Activated CD4-positive, alpha-beta T cell treated with anti-CD3 and anti-CD28 coated beads for 36 hours (primary cell): ENCODE measurements at regions not wholly inside any gene's neighbourhood (a gene's known extent, or its start where the extent isn't known, plus 50 kb on each side); places are given as distances from the start of the nearest gene placed in this dataset.

Experiments
- ATAC-seq: fragments of 200-7000 bp; cut with Tn5 transposase; one replicate; pipeline ENCODE4 v1.10.0; 2021; ENCODE audit warnings: mild to moderate bottlenecking, moderate library complexity
- CTCF ChIA-PET: fragments of 350-600 bp; sonication (Branson Sonifier 250); formaldehyde crosslinking; loops from one replicate; lab custom pipeline; 2021; ENCODE audit warnings: antibody characterized with exemption; lab: Charles Lee
- POLR2A ChIA-PET: fragments of 350-600 bp; sonication (Branson Sonifier 250); formaldehyde crosslinking; loops from one replicate; lab custom pipeline; 2021; ENCODE audit warnings: antibody characterized with exemption, inconsistent platforms; lab: Charles Lee
- DNase-seq: peaks from one replicate; pipeline ENCODE4 v3.0.0-alpha.2; 2020
- H3K27ac Mint-ChIP-seq: one replicate; pipeline ENCODE4 v1.8.0; 2021; ENCODE audit warnings: mixed read lengths
- H3K27me3 Mint-ChIP-seq: one replicate; pipeline ENCODE4 v1.8.0; 2021; ENCODE audit warnings: mixed read lengths
- H3K36me3 Mint-ChIP-seq: one replicate; pipeline ENCODE4 v1.8.0; 2021; ENCODE audit warnings: low read depth, mixed read lengths
- H3K4me1 Mint-ChIP-seq: one replicate; pipeline ENCODE4 v1.8.0; 2021; ENCODE audit warnings: mixed read lengths
- H3K4me3 Mint-ChIP-seq: one replicate; pipeline ENCODE4 v1.8.0; 2021; ENCODE audit warnings: mild to moderate bottlenecking, moderate library complexity, mixed read lengths
- H3K9me3 Mint-ChIP-seq: one replicate; pipeline ENCODE4 v1.8.0; 2021; ENCODE audit warnings: low read depth, mixed read lengths
- intact Hi-C, 2 experiments: fragments of 100-400 bp; cut with DNase I in 1 of 2; cut with micrococcal nuclease in 1 of 2; formaldehyde crosslinking; loops; one replicate each; pipeline versions ENCODE4 v1.14.2 to v1.15.1; 2022 to 2024; cut with DNase I, micrococcal nuclease

DNA sequence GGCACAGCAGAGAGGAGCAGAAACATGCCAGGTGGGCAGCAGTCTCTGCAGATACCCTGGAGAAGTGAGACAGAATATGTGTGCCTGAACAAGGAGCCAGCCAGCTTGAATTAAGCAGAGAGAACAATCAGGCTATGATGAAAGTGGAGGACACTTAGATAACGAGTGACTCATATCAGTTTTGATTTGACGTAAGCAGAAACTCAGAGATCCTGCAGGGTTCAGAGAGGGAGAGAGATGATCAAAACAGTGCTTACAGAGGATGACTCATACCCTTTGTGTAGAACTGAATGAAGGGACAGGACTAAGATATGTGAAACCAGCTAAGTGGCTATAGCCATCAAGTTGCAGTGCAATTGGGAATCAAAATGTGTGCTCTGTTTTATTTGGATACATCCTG is 300.7 kb downstream of the TENT5A start:
- Mint-ChIP-seq H3K27me3 (no peaks in the 10 kb centered on the region), H3K9me3 (no peaks in the 10 kb centered on the region), H3K4me3 (no peak overlapping the region), H3K4me1 (no peaks in the 10 kb centered on the region), H3K36me3 (no peaks in the 10 kb centered on the region), H3K27ac (no peak overlapping the region)
- POLR2A ChIA-PET: no interaction called here
- intact Hi-C loops: loop anchor here in 1 of 2 experiments (5.0 kb wide), 1 partner anchor 301 kb away; the partner anchor contains the start of gene TENT5A
- peak; percentile 5 for DNase-seq
- CTCF ChIA-PET: no interaction called here
- ATAC-seq: peak; percentile 100

DNA sequence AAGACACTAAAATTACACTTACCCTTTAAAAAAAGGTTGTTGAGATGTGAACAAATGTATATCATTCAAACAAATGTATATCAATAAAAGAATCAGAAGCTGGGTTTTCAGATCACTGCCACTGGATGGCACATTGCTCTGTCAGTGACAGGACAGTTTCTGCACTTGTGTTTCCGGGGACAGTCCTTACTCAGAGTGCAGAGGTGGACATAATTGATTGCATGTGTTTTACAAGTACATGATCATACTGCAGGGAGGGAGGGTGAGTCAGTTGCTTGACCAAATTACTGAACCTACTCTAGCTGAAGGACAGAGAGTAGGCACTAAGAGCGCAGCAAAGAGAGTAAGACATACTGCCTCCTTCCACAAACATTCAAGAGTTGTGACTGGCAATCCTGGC is 302.3 kb downstream of the TENT5A start:
- H3K4me1 Mint-ChIP-seq: no peaks in the 10 kb centered on the region
- H3K4me3 Mint-ChIP-seq: no peak overlapping the region
- ATAC-seq: no peak
- H3K27me3 Mint-ChIP-seq: no peaks in the 10 kb centered on the region
- ChIA-PET POLR2A (no interaction called here), CTCF (no interaction called here)
- H3K36me3 Mint-ChIP-seq: no peaks in the 10 kb centered on the region
- no peak for DNase-seq
- H3K9me3 Mint-ChIP-seq: no peaks in the 10 kb centered on the region
- intact Hi-C loops: loop anchor here in 1 of 2 experiments (5.0 kb wide), 1 partner anchor 302 kb away; the partner anchor contains the start of gene TENT5A
- no peak overlapping the region for H3K27ac Mint-ChIP-seq

DNA sequence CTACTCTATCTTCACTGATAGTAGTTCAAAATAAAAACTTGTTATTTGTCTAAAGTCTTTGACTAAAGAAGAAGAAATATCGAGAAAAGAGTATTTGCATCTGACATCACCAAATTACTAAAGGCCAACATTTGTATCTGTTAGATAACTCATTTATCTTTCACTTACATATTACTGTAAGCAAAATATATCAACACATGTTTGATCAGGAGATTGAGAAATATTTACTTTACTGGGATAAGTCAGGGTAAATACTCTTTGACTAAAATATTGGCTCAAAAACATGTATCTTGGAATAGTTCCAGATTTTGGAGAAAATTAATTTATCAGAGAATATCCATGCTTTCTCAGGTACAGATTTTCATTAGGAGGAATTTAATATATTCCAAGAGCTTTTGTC is 306.0 kb downstream of the TENT5A start:
- Mint-ChIP-seq H3K27me3 (no peaks in the 10 kb centered on the region), H3K4me3 (no peak overlapping the region), H3K4me1 (no peaks in the 10 kb centered on the region), H3K36me3 (no peaks in the 10 kb centered on the region), H3K27ac (no peak overlapping the region), H3K9me3 (no peaks in the 10 kb centered on the region)
- intact Hi-C loops: no loop called here
- POLR2A ChIA-PET: no interaction called here
- ATAC-seq: no peak
- CTCF ChIA-PET: no interaction called here
- no peak for DNase-seq

DNA sequence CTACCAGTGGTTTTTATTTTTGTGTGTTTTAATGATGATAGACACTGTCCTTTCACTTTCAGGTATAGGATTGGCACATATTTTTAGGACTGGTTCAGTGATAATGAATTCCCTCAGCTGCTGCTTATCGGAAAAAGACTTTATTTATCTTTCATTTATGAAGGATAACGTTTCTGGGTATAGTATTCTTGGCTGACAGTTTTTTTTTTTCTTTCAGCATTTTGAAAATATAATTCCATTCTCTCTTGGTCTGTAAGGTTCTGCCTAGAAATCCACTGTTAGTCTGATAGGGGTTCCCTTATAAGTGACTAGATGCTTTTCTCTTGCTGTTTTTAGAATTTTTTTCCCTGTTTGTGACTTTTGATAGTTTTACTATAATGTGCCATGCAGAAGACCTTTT is 313.1 kb downstream of the TENT5A start:
- no peaks in the 10 kb centered on the region for H3K4me1 Mint-ChIP-seq
- H3K36me3 Mint-ChIP-seq: no peaks in the 10 kb centered on the region
- intact Hi-C loops: no loop called here
- POLR2A ChIA-PET: no interaction called here
- H3K27me3 Mint-ChIP-seq: no peaks in the 10 kb centered on the region
- peaks cover 22% of the 10 kb centered on the region for H3K9me3 Mint-ChIP-seq
- CTCF ChIA-PET: no interaction called here
- no peak overlapping the region for H3K27ac Mint-ChIP-seq
- no peak overlapping the region for H3K4me3 Mint-ChIP-seq
- no peak for ATAC-seq
- DNase-seq: no peak

DNA sequence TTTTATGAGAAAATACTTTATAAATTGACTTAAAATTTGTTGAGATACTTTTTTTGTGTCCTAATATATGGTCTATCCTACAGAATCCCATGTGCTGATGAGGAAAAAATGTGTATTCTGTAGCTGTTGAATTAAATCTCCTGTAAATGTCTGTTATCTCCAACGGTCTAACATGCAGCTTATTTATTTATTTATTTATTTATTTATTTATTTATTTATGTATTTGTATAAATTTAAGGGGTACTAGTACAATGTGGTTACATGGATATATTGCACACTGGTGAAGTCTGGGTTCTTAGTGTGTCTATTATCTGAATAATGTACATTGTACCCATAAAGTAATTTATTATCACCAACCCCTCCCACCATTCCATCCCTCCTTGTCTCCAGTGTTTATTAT is 315.5 kb downstream of the TENT5A start:
- H3K27me3 Mint-ChIP-seq: no peaks in the 10 kb centered on the region
- CTCF ChIA-PET: no interaction called here
- H3K9me3 Mint-ChIP-seq: peaks cover 22% of the 10 kb centered on the region
- DNase-seq: no peak
- H3K27ac Mint-ChIP-seq: no peak overlapping the region
- no peak for ATAC-seq
- intact Hi-C loops: no loop called here
- H3K4me3 Mint-ChIP-seq: no peak overlapping the region
- H3K36me3 Mint-ChIP-seq: no peaks in the 10 kb centered on the region
- POLR2A ChIA-PET: no interaction called here
- no peaks in the 10 kb centered on the region for H3K4me1 Mint-ChIP-seq

DNA sequence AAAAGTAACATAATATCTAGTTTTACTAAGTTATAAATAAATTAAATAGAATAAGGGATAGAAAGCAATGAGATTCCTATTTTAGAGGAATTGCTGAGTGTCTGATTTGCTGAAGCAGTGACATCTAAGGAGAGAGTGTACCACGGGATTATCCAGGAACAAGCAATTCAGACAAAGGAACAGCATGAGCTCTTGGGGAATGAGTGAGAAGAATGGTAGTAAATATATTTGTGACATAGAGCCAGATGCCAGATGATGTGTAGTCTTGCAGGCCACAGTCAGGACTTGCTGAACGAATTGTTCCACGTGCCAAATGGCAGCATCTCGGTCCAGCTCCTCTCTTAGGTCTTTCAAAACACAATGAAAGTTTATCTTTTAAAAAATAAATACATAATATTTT is 339.2 kb downstream of the TENT5A start:
- Mint-ChIP-seq H3K4me1 (no peaks in the 10 kb centered on the region), H3K36me3 (no peaks in the 10 kb centered on the region), H3K4me3 (no peak overlapping the region), H3K27me3 (no peaks in the 10 kb centered on the region), H3K9me3 (no peaks in the 10 kb centered on the region), H3K27ac (no peak overlapping the region)
- CTCF ChIA-PET: no interaction called here
- DNase-seq (no peak), ATAC-seq (no peak)
- POLR2A ChIA-PET: no interaction called here
- intact Hi-C loops: no loop called here

DNA sequence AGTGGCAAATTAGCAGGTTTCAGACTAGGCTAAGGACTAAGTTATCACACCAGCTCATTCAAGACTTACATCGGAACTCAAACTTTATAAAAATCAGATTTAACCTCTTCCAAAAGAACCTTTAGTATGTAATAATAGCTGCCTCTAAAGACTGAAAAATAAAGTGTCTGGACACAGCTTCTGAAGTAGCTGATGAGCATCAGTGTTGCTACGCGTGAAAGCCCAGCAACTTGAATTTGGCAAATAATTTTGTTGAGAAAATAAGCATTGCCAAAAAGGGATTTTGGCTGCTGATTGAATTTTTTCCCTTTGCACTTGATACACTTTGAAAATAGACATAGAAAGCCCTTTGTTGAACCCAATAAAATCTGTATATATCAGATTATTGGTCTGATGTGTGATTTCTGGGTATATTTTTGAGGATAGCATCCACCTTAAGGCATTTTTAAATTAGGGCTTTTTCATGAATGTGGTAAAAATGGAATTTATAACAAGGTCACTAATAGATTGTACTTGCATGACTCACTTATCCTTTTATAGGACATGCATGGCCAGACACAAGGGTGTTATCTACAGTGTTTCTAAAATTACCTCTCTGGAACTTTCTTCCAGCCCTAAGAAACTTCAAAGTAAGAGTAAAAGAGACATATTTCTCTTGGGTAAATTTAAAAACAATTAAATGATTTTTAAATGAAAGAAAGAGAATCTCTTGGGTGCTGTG is 350.4 kb downstream of the TENT5A start:
- Mint-ChIP-seq H3K4me3 (no peak overlapping the region), H3K4me1 (no peaks in the 10 kb centered on the region), H3K27ac (no peak overlapping the region), H3K27me3 (no peaks in the 10 kb centered on the region), H3K36me3 (no peaks in the 10 kb centered on the region), H3K9me3 (no peaks in the 10 kb centered on the region)
- intact Hi-C loops: no loop called here
- ATAC-seq (no peak), DNase-seq (no peak)
- POLR2A ChIA-PET: no interaction called here
- CTCF ChIA-PET: no interaction called here

DNA sequence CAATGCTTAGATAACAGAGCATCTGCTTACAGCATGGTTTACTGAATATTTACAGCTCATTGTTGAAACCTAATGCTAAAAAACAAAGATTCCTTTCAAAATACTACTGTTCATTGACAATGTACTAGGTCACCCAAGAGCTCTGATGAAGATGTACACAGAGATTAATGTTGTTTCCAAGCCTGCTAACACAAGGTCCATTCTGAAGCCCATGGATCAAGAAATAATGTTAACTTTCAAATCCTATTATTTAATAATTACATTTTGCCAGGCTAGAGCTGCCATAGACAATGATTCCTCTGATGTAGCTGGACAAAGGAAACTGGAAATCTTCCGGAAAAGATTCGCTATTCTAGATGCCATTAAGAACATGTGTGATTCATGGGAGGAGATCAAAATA is 355.6 kb downstream of the TENT5A start:
- Mint-ChIP-seq H3K27me3 (no peaks in the 10 kb centered on the region), H3K9me3 (peaks cover 6% of the 10 kb centered on the region), H3K4me3 (no peak overlapping the region), H3K36me3 (no peaks in the 10 kb centered on the region), H3K27ac (no peak overlapping the region), H3K4me1 (no peaks in the 10 kb centered on the region)
- ChIA-PET POLR2A (no interaction called here), CTCF (no interaction called here)
- ATAC-seq (no peak), DNase-seq (no peak)
- intact Hi-C loops: no loop called here

DNA sequence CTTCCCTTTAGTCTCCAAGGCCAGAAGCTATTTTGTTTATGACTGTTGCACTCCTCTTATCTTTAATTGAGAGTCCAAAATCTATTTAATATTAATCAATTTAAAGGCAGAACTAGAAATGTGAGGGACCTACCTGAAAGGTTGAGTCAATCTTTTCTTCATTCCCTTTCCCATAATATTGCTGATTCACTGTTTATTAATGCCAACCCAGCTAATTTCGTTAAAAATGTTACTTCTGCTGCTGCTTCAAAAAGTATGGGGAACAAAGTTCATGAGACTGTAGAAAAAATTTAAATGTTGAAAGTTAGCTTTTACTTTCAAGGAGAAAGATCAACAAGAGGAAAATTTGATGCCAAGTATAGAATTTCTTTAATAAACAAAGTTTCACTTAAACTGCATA is 365.3 kb downstream of the TENT5A start:
- intact Hi-C loops: no loop called here
- Mint-ChIP-seq H3K27ac (no peak overlapping the region), H3K36me3 (no peaks in the 10 kb centered on the region), H3K4me3 (no peak overlapping the region), H3K27me3 (no peaks in the 10 kb centered on the region), H3K9me3 (peaks cover 5% of the 10 kb centered on the region), H3K4me1 (no peaks in the 10 kb centered on the region)
- ChIA-PET POLR2A (no interaction called here), CTCF (no interaction called here)
- ATAC-seq: no peak
- no peak for DNase-seq

DNA sequence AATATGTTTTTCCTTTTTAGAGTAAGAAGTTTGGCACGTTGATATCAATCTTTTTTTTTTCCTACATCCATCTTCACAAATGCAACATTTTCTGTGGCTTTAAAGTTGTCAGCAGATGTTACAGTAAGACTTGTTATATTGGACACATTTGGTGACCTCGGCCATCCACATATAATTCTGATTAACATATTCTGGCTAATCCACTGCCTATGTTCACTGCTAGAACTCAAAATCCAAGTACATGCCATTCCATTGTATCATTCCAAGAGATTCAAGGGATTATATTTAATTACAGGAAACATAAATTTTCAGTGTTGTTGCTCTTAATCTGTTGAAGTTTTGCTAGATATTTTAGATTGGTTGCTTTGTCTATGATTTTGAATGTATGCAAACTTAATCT is 367.6 kb downstream of the TENT5A start:
- Mint-ChIP-seq H3K9me3 (peaks cover 2% of the 10 kb centered on the region), H3K4me3 (no peak overlapping the region), H3K36me3 (no peaks in the 10 kb centered on the region), H3K4me1 (no peaks in the 10 kb centered on the region), H3K27ac (no peak overlapping the region), H3K27me3 (no peaks in the 10 kb centered on the region)
- DNase-seq (no peak), ATAC-seq (no peak)
- intact Hi-C loops: no loop called here
- POLR2A ChIA-PET: no interaction called here
- CTCF ChIA-PET: no interaction called here

DNA sequence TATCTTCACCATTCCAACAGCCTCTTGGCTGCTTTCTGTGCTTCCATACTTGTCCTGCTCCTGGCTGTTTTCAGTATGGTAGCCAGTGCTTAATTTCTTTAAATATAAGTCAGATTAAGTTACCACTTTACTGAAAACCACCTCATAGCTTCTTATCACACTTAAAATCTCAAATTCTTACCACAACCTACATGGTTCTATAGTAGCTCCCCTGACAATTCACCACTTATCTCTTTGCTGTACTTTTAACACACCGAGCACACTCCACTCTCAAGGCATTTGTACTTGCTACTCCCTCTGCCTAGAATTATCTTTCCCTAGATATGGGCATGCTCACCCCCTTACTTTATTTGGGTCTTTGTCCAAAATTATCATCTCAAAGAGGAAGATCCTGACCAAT is 369.0 kb downstream of the TENT5A start:
- ChIA-PET CTCF (no interaction called here), POLR2A (no interaction called here)
- no peak for ATAC-seq
- Mint-ChIP-seq H3K4me1 (no peaks in the 10 kb centered on the region), H3K9me3 (peaks cover 2% of the 10 kb centered on the region), H3K27ac (no peak overlapping the region), H3K36me3 (no peaks in the 10 kb centered on the region), H3K4me3 (no peak overlapping the region), H3K27me3 (no peaks in the 10 kb centered on the region)
- intact Hi-C loops: no loop called here
- no peak for DNase-seq

DNA sequence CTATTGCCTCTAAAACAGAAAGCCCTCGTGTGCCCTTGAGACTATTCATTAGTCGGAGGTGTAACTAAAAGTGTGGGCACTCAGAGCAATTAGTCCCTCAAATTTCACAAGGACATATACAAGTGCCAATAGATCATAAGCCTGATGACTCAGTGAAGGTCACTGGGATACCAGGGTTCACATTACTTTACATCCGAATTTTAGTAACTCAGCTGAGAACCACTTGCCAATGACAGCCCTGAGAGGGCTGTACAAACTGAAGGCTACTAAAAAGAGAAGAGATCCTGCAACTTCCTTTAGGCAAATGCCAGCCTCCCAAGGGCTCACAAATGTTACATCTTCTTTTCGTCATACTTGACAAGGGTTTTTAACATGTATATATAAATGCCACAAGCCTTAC is 369.6 kb downstream of the TENT5A start:
- DNase-seq (no peak), ATAC-seq (no peak)
- no peaks in the 10 kb centered on the region for H3K27me3 Mint-ChIP-seq
- POLR2A ChIA-PET: no interaction called here
- H3K4me3 Mint-ChIP-seq: no peak overlapping the region
- H3K27ac Mint-ChIP-seq: no peak overlapping the region
- intact Hi-C loops: no loop called here
- peaks cover 2% of the 10 kb centered on the region for H3K9me3 Mint-ChIP-seq
- CTCF ChIA-PET: no interaction called here
- no peaks in the 10 kb centered on the region for H3K4me1 Mint-ChIP-seq
- H3K36me3 Mint-ChIP-seq: no peaks in the 10 kb centered on the region
